ENCODE measurements at regions not wholly inside any gene's neighbourhood (a gene's known extent, or its start where the extent isn't known, plus 50 kb on each side); places are given as distances from the start of the nearest gene placed in this dataset.

DNA sequence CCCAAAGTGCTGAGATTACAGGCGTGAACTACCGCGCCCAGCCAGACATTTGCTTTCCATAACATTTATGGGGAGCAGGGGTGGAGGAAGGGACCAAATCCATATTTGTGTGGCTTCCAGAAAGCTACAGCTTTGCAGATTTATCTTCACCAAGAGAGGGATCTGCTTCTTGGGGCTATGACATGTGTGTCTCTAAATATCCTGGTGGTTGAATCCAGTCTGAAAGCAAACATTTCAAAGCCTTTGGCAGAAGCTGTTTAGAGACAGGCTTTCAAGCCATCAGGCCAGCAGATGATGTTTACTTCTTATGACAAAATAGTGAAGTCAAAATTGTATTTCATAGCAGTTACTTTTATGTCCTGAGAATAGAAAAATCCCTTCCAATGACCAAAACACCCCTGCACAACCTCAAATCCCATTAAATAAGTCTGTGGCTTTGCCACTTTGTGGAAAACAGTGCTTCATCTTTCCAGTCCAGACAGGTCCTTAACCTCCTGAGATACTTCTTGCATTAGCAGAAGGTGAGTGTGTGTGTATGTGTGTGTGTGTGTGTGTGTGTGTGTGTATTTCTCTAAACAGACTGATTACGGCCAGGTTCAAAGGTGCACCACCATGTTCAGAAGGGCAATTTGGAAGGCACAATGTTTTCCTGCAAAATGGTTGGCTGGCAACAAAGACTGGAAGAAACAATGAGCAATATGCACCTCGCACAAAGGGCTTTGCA lies 191.4 kb upstream of the LRIG1 start:
- TF ChIP-seq, protein P1, sequence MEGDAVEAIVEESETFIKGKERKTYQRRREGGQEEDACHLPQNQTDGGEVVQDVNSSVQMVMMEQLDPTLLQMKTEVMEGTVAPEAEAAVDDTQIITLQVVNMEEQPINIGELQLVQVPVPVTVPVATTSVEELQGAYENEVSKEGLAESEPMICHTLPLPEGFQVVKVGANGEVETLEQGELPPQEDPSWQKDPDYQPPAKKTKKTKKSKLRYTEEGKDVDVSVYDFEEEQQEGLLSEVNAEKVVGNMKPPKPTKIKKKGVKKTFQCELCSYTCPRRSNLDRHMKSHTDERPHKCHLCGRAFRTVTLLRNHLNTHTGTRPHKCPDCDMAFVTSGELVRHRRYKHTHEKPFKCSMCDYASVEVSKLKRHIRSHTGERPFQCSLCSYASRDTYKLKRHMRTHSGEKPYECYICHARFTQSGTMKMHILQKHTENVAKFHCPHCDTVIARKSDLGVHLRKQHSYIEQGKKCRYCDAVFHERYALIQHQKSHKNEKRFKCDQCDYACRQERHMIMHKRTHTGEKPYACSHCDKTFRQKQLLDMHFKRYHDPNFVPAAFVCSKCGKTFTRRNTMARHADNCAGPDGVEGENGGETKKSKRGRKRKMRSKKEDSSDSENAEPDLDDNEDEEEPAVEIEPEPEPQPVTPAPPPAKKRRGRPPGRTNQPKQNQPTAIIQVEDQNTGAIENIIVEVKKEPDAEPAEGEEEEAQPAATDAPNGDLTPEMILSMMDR (IDR thresholded peaks at IDR 0.05; ENCODE audit: low read length), result no peak
- TF ChIP-seq EZH2 (optimal IDR thresholded peaks at IDR 0.05; ENCODE audit: low read depth, low read length) (no peak), EZH2phosphoT487 (IDR thresholded peaks at IDR 0.05; ENCODE audit: low read length) (no peak)
